Caco-2 (cell line): ENCODE measurements at regions not wholly inside any gene's neighbourhood (a gene's known extent, or its start where the extent isn't known, plus 50 kb on each side); places are given as distances from the start of the nearest gene placed in this dataset.
"Not testable (repeated sequence)": the region's sequence is repeated elsewhere in the genome, so short reads cannot be mapped to it uniquely, and the experiment has no call there.

Experiments
- BruUV-seq: library from RNA; stranded (reverse); fragments of 400-500 nt; replicated peaks from 2 replicates; lab custom pipeline; 2021; lab: Mats Ljungman, UMichigan
- CTCF ChIA-PET: fragments of 300-600 bp; sonication (Branson Sonifier 250); formaldehyde crosslinking; loops from one replicate; lab custom pipeline; 2022; ENCODE audit warnings: antibody characterized with exemption; lab: Charles Lee
- POLR2A ChIA-PET: fragments of 300-600 bp; sonication (Branson Sonifier 250); formaldehyde crosslinking; loops from one replicate; lab custom pipeline; 2022; ENCODE audit warnings: antibody characterized with exemption; lab: Charles Lee
- DNase-seq, 2 experiments: peaks; one replicate each; pipeline versions ENCODE4 v3.0.0 to v3.0.0-alpha.2; 2020 to 2022
- H3K27me3 ChIP-seq: replicated peaks from 2 replicates; pipeline ENCODE4 v1.6.0; 2011; ENCODE audit warnings: low read length; ENCODE audit not compliant: control insufficient read depth, insufficient read depth
- H3K36me3 ChIP-seq: 2 replicates; pipeline ENCODE4 v1.5.1; 2011; ENCODE audit warnings: low read length; ENCODE audit not compliant: control insufficient read depth, insufficient read depth
- H3K4me1 ChIP-seq: fragments of 250-450 bp; sonication (Bioruptor Pico); 2 replicates; pipeline ENCODE4 v1.5.1; 2020; ENCODE audit warnings: mild to moderate bottlenecking
- H3K4me3 ChIP-seq: 2 replicates; pipeline ENCODE4 v1.5.1; 2011; ENCODE audit warnings: low read depth, mild to moderate bottlenecking, control low read depth, low read length
- H3K9me3 ChIP-seq: fragments of 250-450 bp; sonication (Bioruptor Pico); 2 replicates; pipeline ENCODE4 v1.5.1; 2020; ENCODE audit warnings: mild to moderate bottlenecking, moderate library complexity
- H3K27ac Mint-ChIP-seq: one replicate; pipeline ENCODE4 v1.8.0; 2022; ENCODE audit warnings: mixed read lengths; ENCODE audit not compliant: unreplicated experiment
- H3K27me3 Mint-ChIP-seq: one replicate; pipeline ENCODE4 v1.8.0; 2022; ENCODE audit warnings: mixed read lengths; ENCODE audit not compliant: insufficient read depth, unreplicated experiment
- H3K36me3 Mint-ChIP-seq: one replicate; pipeline ENCODE4 v1.8.0; 2022; ENCODE audit warnings: mild to moderate bottlenecking, mixed read lengths; ENCODE audit not compliant: insufficient read depth, unreplicated experiment
- H3K4me1 Mint-ChIP-seq: one replicate; pipeline ENCODE4 v1.8.0; 2022; ENCODE audit warnings: low read depth, mixed read lengths; ENCODE audit not compliant: unreplicated experiment
- H3K4me3 Mint-ChIP-seq: one replicate; pipeline ENCODE4 v1.8.0; 2022; ENCODE audit warnings: mild to moderate bottlenecking, moderate library complexity, mixed read lengths; ENCODE audit not compliant: unreplicated experiment
- H3K9me3 Mint-ChIP-seq: one replicate; pipeline ENCODE4 v1.8.0; 2022; ENCODE audit warnings: mixed read lengths; ENCODE audit not compliant: unreplicated experiment
- CTCF ChIP-seq, 2 experiments: fragments of 200-600 bp in 1 of 2; IDR thresholded peaks; 1 replicate in 1 of 2; 2 replicates in 1 of 2; pipeline versions ENCODE4 v1.5.1 to v1.8.0; 2011 to 2022; ENCODE audit warnings: antibody characterized with exemption in 1 of 2, control low read depth in 1 of 2, inconsistent platforms in 1 of 2, low read depth in 1 of 2, low read length in 1 of 2, mild to moderate bottlenecking in 1 of 2, moderate library complexity in 1 of 2; ENCODE audit not compliant: insufficient read depth in 1 of 2, severe bottlenecking in 1 of 2, unreplicated experiment in 1 of 2
- intact Hi-C: fragments of 100-400 bp; cut with micrococcal nuclease; formaldehyde crosslinking; loops from one replicate; pipeline ENCODE4 v1.10.0; 2022; ENCODE audit not compliant: unreplicated experiment

GRCh38 chr16:13378151-13378550, 476.8 kb downstream of the SHISA9 start:
- POLR2A ChIA-PET = no interaction called here
- Mint-ChIP-seq H3K36me3 (no peaks in the 10 kb centered on the region), H3K27ac (no peak overlapping the region), H3K4me3 (no peak overlapping the region), H3K4me1 (no peaks in the 10 kb centered on the region), H3K27me3 (no peaks in the 10 kb centered on the region), H3K9me3 (peaks cover 9% of the 10 kb centered on the region)
- H3K27me3 ChIP-seq = no peaks in the 10 kb centered on the region
- H3K4me1 ChIP-seq = no peaks in the 10 kb centered on the region
- no peaks in the 10 kb centered on the region for H3K36me3 ChIP-seq
- no TSS peak for BruUV-seq
- intact Hi-C loops = no loop called here
- H3K9me3 ChIP-seq = no peaks in the 10 kb centered on the region
- no peak for DNase-seq
- H3K4me3 ChIP-seq = no peak overlapping the region
- CTCF ChIA-PET = interaction anchor here (0.6 kb wide), 1 partner anchor 10 kb away, joined by 7 read pairs; no protein-coding TSS in a partner anchor
- no peak for TF ChIP-seq CTCF (IDR thresholded peaks at IDR 0.05; ENCODE audit: insufficient read depth in 1 of 2, low read depth in 1 of 2, low read length in 1 of 2, severe bottlenecking in 1 of 2, unreplicated experiment in 1 of 2)

GRCh38 chr16:13379266-13379665, 477.9 kb downstream of the SHISA9 start:
- Histone ChIP-seq H3K9me3 (no peaks in the 10 kb centered on the region), H3K36me3 (no peaks in the 10 kb centered on the region), H3K27me3 (no peaks in the 10 kb centered on the region), H3K4me1 (no peaks in the 10 kb centered on the region), H3K4me3 (no peak overlapping the region)
- Mint-ChIP-seq H3K36me3 (no peaks in the 10 kb centered on the region), H3K4me1 (no peaks in the 10 kb centered on the region), H3K9me3 (peaks cover 9% of the 10 kb centered on the region), H3K4me3 (no peak overlapping the region), H3K27ac (no peak overlapping the region), H3K27me3 (no peaks in the 10 kb centered on the region)
- no peak for TF ChIP-seq CTCF (IDR thresholded peaks at IDR 0.05; ENCODE audit: insufficient read depth in 1 of 2, low read depth in 1 of 2, low read length in 1 of 2, severe bottlenecking in 1 of 2, unreplicated experiment in 1 of 2)
- ChIA-PET CTCF (no interaction called here), POLR2A (no interaction called here)
- DNase-seq = no peak
- no TSS peak for BruUV-seq
- intact Hi-C loops = no loop called here

- H3K9me3 ChIP-seq, H3K36me3 ChIP-seq, H3K27me3 ChIP-seq, POLR2A ChIA-PET, H3K4me1 ChIP-seq, H3K27ac Mint-ChIP-seq, H3K27me3 Mint-ChIP-seq, BruUV-seq, H3K4me3 Mint-ChIP-seq, DNase-seq, H3K4me1 Mint-ChIP-seq, H3K4me3 ChIP-seq, intact Hi-C loops, H3K36me3 Mint-ChIP-seq, CTCF ChIA-PET: not testable (repeated sequence)
- H3K9me3 Mint-ChIP-seq = peaks cover 10% of the 10 kb centered on the region
These were observed 484.0 kb downstream of the SHISA9 start for GRCh38 chr16:13385156-13386040.
